ENCODE measurements at regions not wholly inside any gene's neighbourhood (a gene's known extent, or its start where the extent isn't known, plus 50 kb on each side); places are given as distances from the start of the nearest gene placed in this dataset.

- TF ChIP-seq CTCF (IDR thresholded peaks at IDR 0.05) (no peak), POLR2A (IDR thresholded peaks at IDR 0.05; ENCODE audit: low read depth) (no peak)
These were observed 192.4 kb downstream of the ANXA1 start for GRCh38 chr9:73344060-73344459.

Measured in esophagus muscularis mucosa (tissue), 3 donors.